ENCODE measurements at regions not wholly inside any gene's neighbourhood (a gene's known extent, or its start where the extent isn't known, plus 50 kb on each side); places are given as distances from the start of the nearest gene placed in this dataset.
A peak's percentile ranks its signal among the peaks of the same experiment; 100 is the strongest.

- H4K8ac ChIP-seq (replicated peaks; ENCODE audit: insufficient read length, low read depth, low read length): no peak overlapping the region
- Mint-ChIP-seq H3K36me3 (ENCODE audit: insufficient read depth in 1 of 3, low read depth in 3 of 3) (no peaks in the 10 kb centered on the region; a peak in 1 of 7 replicates), H3K4me1 (peaks cover 0 to 3% of the 10 kb centered on the region in 2 experiments; a peak in 2 of 4 replicates), H3K27ac (peak overlapping the region in 1 of 3 experiments; percentile 62; a peak in 4 of 7 replicates), H3K9me3 (no peaks in the 10 kb centered on the region), H3K27me3 (ENCODE audit: low read depth) (no peaks in the 10 kb centered on the region), H3K4me3 (no peak overlapping the region)
- H3K79me2 ChIP-seq (ENCODE audit: insufficient read depth, low read length): no peaks in the 10 kb centered on the region
- DNase-seq: no peak
- no peaks in the 10 kb centered on the region for H3K23me2 ChIP-seq (ENCODE audit: insufficient read length, low read depth, low read length, poor library complexity, severe bottlenecking)
- H3K79me1 ChIP-seq (ENCODE audit: insufficient read depth, low read depth, low read length, poor library complexity, severe bottlenecking): no peaks in the 10 kb centered on the region
- H2BK20ac ChIP-seq (ENCODE audit: low read depth, low read length, poor library complexity, severe bottlenecking): no peak overlapping the region
- H3K4me1 ChIP-seq (ENCODE audit: insufficient read depth, low read length): no peaks in the 10 kb centered on the region
- H2BK5ac ChIP-seq (ENCODE audit: insufficient read length, low read length): no peak overlapping the region
- no peak overlapping the region for H2BK120ac ChIP-seq (ENCODE audit: low read depth, low read length, poor library complexity, severe bottlenecking)
- no peaks in the 10 kb centered on the region for H3K9me3 ChIP-seq (ENCODE audit: control insufficient read depth, low read depth, low read length)
- no peak overlapping the region for H4K5ac ChIP-seq (ENCODE audit: insufficient read length, low read depth, low read length)
- H3K14ac ChIP-seq (ENCODE audit: insufficient read depth, low read length): no peak overlapping the region
- H2BK15ac ChIP-seq (ENCODE audit: low read depth, low read length): no peak overlapping the region
- H3K9ac ChIP-seq (ENCODE audit: extremely low read depth, insufficient read length, low read length): no peak overlapping the region
- H3K18ac ChIP-seq (ENCODE audit: insufficient read length, low read depth, low read length): no peak overlapping the region
- no peak for TF ChIP-seq CTCF (conservative IDR thresholded peaks at IDR 0.05)
- WGBS (ENCODE audit: extremely low coverage, insufficient read length, low lambda C conversion rate): no CpG with 5 or more reads among the region's 2 CpGs
- no peak overlapping the region for H2AFZ ChIP-seq (ENCODE audit: low read length)
- H4K91ac ChIP-seq (ENCODE audit: insufficient read length, low read depth, low read length): no peak overlapping the region
- H3K23ac ChIP-seq (ENCODE audit: insufficient read length, low read depth, low read length): no peak overlapping the region
- H3K4me2 ChIP-seq (ENCODE audit: insufficient read depth, insufficient read length, low read length): no peak overlapping the region
- no peaks in the 10 kb centered on the region for H4K20me1 ChIP-seq (ENCODE audit: control insufficient read depth, insufficient read depth, insufficient read length)
- H3T11ph ChIP-seq (ENCODE audit: low read length): no peak overlapping the region
- H2AK5ac ChIP-seq (ENCODE audit: insufficient read length, low read length): no peak overlapping the region
- H3K4ac ChIP-seq (ENCODE audit: low read depth, low read length): no peak overlapping the region
- no peak overlapping the region for H3K27ac ChIP-seq (ENCODE audit: insufficient read length, low read depth, low read length)
- H2BK12ac ChIP-seq (ENCODE audit: insufficient read length, low read depth, low read length): no peak overlapping the region
- H3K56ac ChIP-seq (ENCODE audit: insufficient read length, low read depth, low read length): no peak overlapping the region
- no peaks in the 10 kb centered on the region for H3K27me3 ChIP-seq (ENCODE audit: insufficient read depth, low read length)
Observed at GRCh38 chr3:156620260-156620659, 54.1 kb upstream of the TIPARP start.
